ENCODE measurements at regions not wholly inside any gene's neighbourhood (a gene's known extent, or its start where the extent isn't known, plus 50 kb on each side); places are given as distances from the start of the nearest gene placed in this dataset.

- WGBS (ENCODE audit: low lambda C conversion rate): 12% methylated on average over 4 of the region's 4 CpGs
These were observed 155.9 kb upstream of the CCDC196 start for GRCh38 chr14:66330228-66330627.

More at GRCh38 chr14:66330228-66330627, 155.9 kb upstream of the CCDC196 start:
- H3K4me1 ChIP-seq (ENCODE audit: control insufficient read depth in 1 of 2, insufficient read depth in 2 of 2, low read depth in 1 of 2, low read length in 1 of 2): no peaks in the 10 kb centered on the region; a peak in 1 of 4 replicates
- no peaks in the 10 kb centered on the region for H3K9me3 ChIP-seq
- CTCF ChIA-PET: no interaction called here
- TF ChIP-seq FOXM1 (IDR thresholded peaks at IDR 0.05; ENCODE audit: low read depth) (no peak), MAX (IDR thresholded peaks at IDR 0.05; ENCODE audit: low read depth) (no peak), TCF12 (IDR thresholded peaks at IDR 0.05) (no peak), IRF3 (IDR thresholded peaks at IDR 0.05; ENCODE audit: low read depth, low read length) (no peak), REST (IDR thresholded peaks at IDR 0.05; ENCODE audit: low read depth, low read length) (no peak), GATA2 (CRISPR knock-in tag; IDR thresholded peaks at IDR 0.05) (no peak), EZH2phosphoT487 (IDR thresholded peaks at IDR 0.05; ENCODE audit: borderline replicate concordance, low read depth) (no peak), RCOR1 (IDR thresholded peaks at IDR 0.05; ENCODE audit: low read length) (no peak), CHD2 (IDR thresholded peaks at IDR 0.05; ENCODE audit: low read length, partially characterized antibody) (no peak), MXI1 (IDR thresholded peaks at IDR 0.05; ENCODE audit: low read depth, low read length) (no peak), JUND (IDR thresholded peaks at IDR 0.05) (no peak), TEAD4 (IDR thresholded peaks at IDR 0.05; ENCODE audit: borderline replicate concordance, insufficient read depth) (no peak), USF2 (IDR thresholded peaks at IDR 0.05; ENCODE audit: borderline replicate concordance, low read depth, low read length) (no peak), FOXJ3 (CRISPR knock-in tag; IDR thresholded peaks at IDR 0.05) (no peak), EP300 (IDR thresholded peaks at IDR 0.05; ENCODE audit: borderline replicate concordance in 1 of 2, low read depth in 1 of 2, low read length in 1 of 2) (no peak), CTCF (IDR thresholded peaks at IDR 0.05) (no peak), FOSL2 (IDR thresholded peaks at IDR 0.05; ENCODE audit: borderline replicate concordance, low read depth) (no peak), ELF1 (IDR thresholded peaks at IDR 0.05) (no peak), TAF1 (IDR thresholded peaks at IDR 0.05; ENCODE audit: borderline replicate concordance, low read depth, low read length) (no peak)
- H3K9me2 ChIP-seq: no peaks in the 10 kb centered on the region
- H2AFZ ChIP-seq (ENCODE audit: low read depth): no peak overlapping the region
- H4K20me1 ChIP-seq (ENCODE audit: insufficient read depth): no peaks in the 10 kb centered on the region
- POLR2A ChIA-PET: no interaction called here
- no peak overlapping the region for H3K27ac ChIP-seq (ENCODE audit: low read depth in 2 of 2, low read length in 1 of 2)
- no peak for DNase-seq
- no peaks in the 10 kb centered on the region for H3K36me3 ChIP-seq (replicated peaks in 1 of 2; ENCODE audit: control insufficient read depth in 1 of 2, insufficient read depth in 2 of 2, low read length in 1 of 2)
- H3K9ac ChIP-seq: no peak overlapping the region
- H3K4me3 ChIP-seq (ENCODE audit: low read depth in 2 of 2, low read length in 1 of 2): no peak overlapping the region
- H3K4me2 ChIP-seq: no peak overlapping the region
- no peaks in the 10 kb centered on the region for H3F3A ChIP-seq (replicated peaks; ENCODE audit: insufficient read depth)
- no peaks in the 10 kb centered on the region for H3K79me2 ChIP-seq (ENCODE audit: insufficient read depth)
- H3K27me3 ChIP-seq (ENCODE audit: insufficient read depth): no peaks in the 10 kb centered on the region

All from SK-N-SH (cell line).